GM12878 (cell line): ENCODE measurements at regions not wholly inside any gene's neighbourhood (a gene's known extent, or its start where the extent isn't known, plus 50 kb on each side); places are given as distances from the start of the nearest gene placed in this dataset.

Experiments used
- ATAC-seq: fragments of 200-7000 bp; cut with Tn5 transposase; 3 replicates; pipeline ENCODE4 v1.9.1; 2020; ENCODE audit warnings: mild to moderate bottlenecking, moderate library complexity
- BruUV-seq: library from RNA; stranded (reverse); fragments of 400-500 nt; replicated peaks from 2 replicates; lab custom pipeline; 2021; lab: Mats Ljungman, UMichigan
- CTCF ChIA-PET: fragments of 300-600 bp; sonication (Branson Sonifier 250); formaldehyde crosslinking; extraction: SDS; loops from one replicate; lab custom pipeline; 2021; ENCODE audit warnings: inconsistent platforms; lab: Yijun Ruan, JAX
- POLR2A ChIA-PET: fragments of 350-600 bp; formaldehyde crosslinking; extraction: SDS; loops from one replicate; lab custom pipeline; 2021; ENCODE audit warnings: inconsistent platforms; lab: Charles Lee
- RAD21 ChIA-PET: fragments of 300-600 bp; sonication (Branson Sonifier 250); formaldehyde crosslinking; loops from one replicate; lab custom pipeline; 2023; ENCODE audit warnings: antibody characterized with exemption; ENCODE audit not compliant: unreplicated experiment; lab: Charles Lee
- SMC1A ChIA-PET: fragments of 300-600 bp; sonication (Branson Sonifier 250); formaldehyde crosslinking; loops from one replicate; lab custom pipeline; 2023; ENCODE audit not compliant: unreplicated experiment, uncharacterized antibody; lab: Charles Lee
- DNase-seq: peaks from one replicate; pipeline ENCODE4 v3.0.0-alpha.2; 2011; ENCODE audit warnings: low read depth, low spot score
- FAIRE-seq: peaks from 3 replicates; lab custom pipeline; 2011; peaks lifted over from hg19 to GRCh38; lab: Jason Lieb, UNC
- H2AFZ ChIP-seq: 2 replicates; pipeline ENCODE4 v1.6.0; 2011; ENCODE audit warnings: low read depth, low read length, control low read depth; ENCODE audit not compliant: control insufficient read depth
- H3K27ac ChIP-seq: 2 replicates; pipeline ENCODE4 v1.5.1; 2011; ENCODE audit warnings: control low read depth; ENCODE audit not compliant: control insufficient read depth, insufficient read depth
- H3K27me3 ChIP-seq, 2 experiments: replicated peaks in 1 of 2; 2 replicates each; pipeline versions ENCODE4 v1.6.0 to v1.6.1; 2011; ENCODE audit warnings: low read length in 1 of 2; ENCODE audit not compliant: control insufficient read depth in 2 of 2, insufficient read depth in 2 of 2
- H3K36me3 ChIP-seq, 2 experiments: 2 replicates each; pipeline ENCODE4 v1.5.1; 2011; ENCODE audit warnings: low read length in 1 of 2; ENCODE audit not compliant: control insufficient read depth in 2 of 2, insufficient read depth in 2 of 2
- H3K4me1 ChIP-seq: 2 replicates; pipeline ENCODE4 v1.6.1; 2011; ENCODE audit warnings: mild to moderate bottlenecking, low read length, moderate library complexity, mixed read lengths; ENCODE audit not compliant: control insufficient read depth, insufficient read depth
- H3K4me2 ChIP-seq: 2 replicates; pipeline ENCODE4 v1.6.0; 2011; ENCODE audit warnings: control low read depth; ENCODE audit not compliant: control insufficient read depth, insufficient read depth
- H3K4me3 ChIP-seq: fragments of 200-600 bp; sonication (generic); 2 replicates; pipeline ENCODE4 v1.5.1; 2016
- H3K79me2 ChIP-seq: 2 replicates; pipeline ENCODE4 v1.6.0; 2011; ENCODE audit warnings: low read length; ENCODE audit not compliant: control insufficient read depth, insufficient read depth
- H3K9ac ChIP-seq: 2 replicates; pipeline ENCODE4 v1.8.0; 2011; ENCODE audit warnings: low read length, control low read depth, mixed read lengths; ENCODE audit not compliant: control insufficient read depth, insufficient read depth
- H3K9me3 ChIP-seq: replicated peaks from 3 replicates; pipeline ENCODE4 v1.5.1; 2011; ENCODE audit warnings: mild to moderate bottlenecking, low read length; ENCODE audit not compliant: control insufficient read depth, insufficient read depth
- H4K20me1 ChIP-seq: 2 replicates; pipeline ENCODE4 v1.6.0; 2011; ENCODE audit not compliant: control insufficient read depth, insufficient read depth
- CBX5 ChIP-seq: sonication (generic); IDR thresholded peaks from 2 replicates; pipeline ENCODE4 v1.6.1; 2016; ENCODE audit warnings: low read depth, moderate library complexity, mild to moderate bottlenecking, inconsistent platforms
- CREB1 ChIP-seq: IDR thresholded peaks from 2 replicates; pipeline ENCODE4 v1.6.1; 2012; ENCODE audit warnings: low read depth, mild to moderate bottlenecking, inconsistent platforms
- EZH2 ChIP-seq: IDR thresholded peaks from 2 replicates; pipeline ENCODE4 v1.6.1; 2012; ENCODE audit warnings: low read depth, mild to moderate bottlenecking, control low read depth, inconsistent platforms, low read length, borderline replicate concordance; ENCODE audit not compliant: control insufficient read depth
- MEF2A ChIP-seq: IDR thresholded peaks from 2 replicates; pipeline ENCODE4 v1.6.1; 2011; ENCODE audit warnings: low read depth, mild to moderate bottlenecking, low read length, moderate library complexity; ENCODE audit not compliant: insufficient read depth
- RELB ChIP-seq: fragments of 450-650 bp; IDR thresholded peaks from 2 replicates; pipeline ENCODE4 v1.6.1; 2017; ENCODE audit warnings: low read depth, mild to moderate bottlenecking, moderate library complexity
- ZBTB11 ChIP-seq: fragments of 450-650 bp; formaldehyde crosslinking; IDR thresholded peaks from 2 replicates; pipeline ENCODE4 v1.5.0; 2022; ENCODE audit warnings: mild to moderate bottlenecking, missing genetic modification characterization
- ZNF384 ChIP-seq: IDR thresholded peaks from 2 replicates; pipeline ENCODE4 v1.6.1; 2012; ENCODE audit warnings: low read depth, mild to moderate bottlenecking, low read length, improper control_type of control experiment, borderline replicate concordance
- in situ Hi-C: fragments of 300-500 bp; cut with MboI; formaldehyde crosslinking; loops from 9 replicates; pipeline ENCODE4 v1.14.3; 2018; ENCODE audit warnings: mixed read lengths
- intact Hi-C: fragments of 100-400 bp; cut with micrococcal nuclease; formaldehyde crosslinking; loops from one replicate; pipeline ENCODE4 v1.14.2; 2022; ENCODE audit not compliant: unreplicated experiment

- SMC1A ChIA-PET = no interaction called here
- CTCF ChIA-PET = no interaction called here
- RAD21 ChIA-PET = no interaction called here
- no TSS peak for BruUV-seq
- DNase-seq (no peak), FAIRE-seq (no peak), ATAC-seq (no peak)
- Histone ChIP-seq H3K27me3 (no peaks in the 10 kb centered on the region; a peak in 2 of 4 replicates), H3K27ac (no peak overlapping the region), H3K4me2 (no peak overlapping the region), H3K9me3 (no peaks in the 10 kb centered on the region), H2AFZ (no peak overlapping the region), H3K36me3 (no peaks in the 10 kb centered on the region), H4K20me1 (no peaks in the 10 kb centered on the region; the same call in 1 of the 2 replicates), H3K9ac (no peak overlapping the region), H3K4me1 (no peaks in the 10 kb centered on the region), H3K4me3 (no peak overlapping the region), H3K79me2 (no peaks in the 10 kb centered on the region)
- TF ChIP-seq CREB1 = no peak
- no peak for TF ChIP-seq CBX5
- TF ChIP-seq EZH2 = no peak
- no peak for TF ChIP-seq ZBTB11
- no peak for TF ChIP-seq RELB
- no peak for TF ChIP-seq MEF2A
- no peak for TF ChIP-seq ZNF384
- intact Hi-C loops (no loop called here), in situ Hi-C loops (no loop called here)
- POLR2A ChIA-PET = no interaction called here
Measured at GRCh38 chr16:22973522-22973921, 159.6 kb downstream of the HS3ST2 start.
